ENCODE measurements at regions not wholly inside any gene's neighbourhood (a gene's known extent, or its start where the extent isn't known, plus 50 kb on each side); places are given as distances from the start of the nearest gene placed in this dataset.
"Not testable (repeated sequence)": the region's sequence is repeated elsewhere in the genome, so short reads cannot be mapped to it uniquely, and the experiment has no call there.

- no peak for DNase-seq (ENCODE audit: low read depth)
- no peak for TF ChIP-seq CTCF (IDR thresholded peaks at IDR 0.05; ENCODE audit: control insufficient read depth, insufficient read depth, low read depth, low read length, missing control alignments)
- no peak overlapping the region for H3K4me3 ChIP-seq (ENCODE audit: control insufficient read depth, low read depth, low read length)
These were observed 311.9 kb upstream of the SFSWAP start for GRCh38 chr12:131399000-131399399.

DNA sequence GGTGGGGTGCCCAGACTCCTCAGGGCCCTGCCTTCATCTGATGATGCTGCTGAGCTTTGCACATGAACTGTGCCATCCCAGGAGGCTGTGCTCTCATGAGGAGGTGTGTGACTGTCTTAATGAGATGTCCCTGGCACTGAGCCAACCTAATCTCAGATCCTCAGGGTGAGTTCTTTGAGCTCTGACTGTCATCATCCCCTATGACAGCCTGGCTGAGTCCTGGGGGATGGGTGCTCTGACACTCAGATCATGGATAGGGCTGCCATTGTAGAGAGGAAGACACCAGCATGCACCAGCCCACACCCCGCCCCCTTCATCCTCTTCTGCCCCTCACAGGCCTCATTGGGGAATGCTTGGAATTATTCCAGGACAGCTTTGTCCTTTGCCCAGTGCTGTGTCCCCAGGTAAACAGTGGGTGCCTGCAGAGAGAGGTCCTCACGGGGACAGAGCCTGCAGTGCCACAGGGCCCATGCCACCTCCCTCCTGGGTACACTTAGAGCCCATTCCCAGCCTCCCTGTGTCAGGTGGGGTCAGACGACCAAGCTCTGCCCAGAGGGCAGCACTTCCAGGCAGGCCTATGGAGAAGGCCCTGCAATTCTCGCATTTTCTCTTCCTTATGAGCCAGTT lies 310.1 kb upstream of the SFSWAP start:
- H3K4me3 ChIP-seq (ENCODE audit: control insufficient read depth, low read depth, low read length); DNase-seq (ENCODE audit: low read depth): not testable (repeated sequence)

DNA sequence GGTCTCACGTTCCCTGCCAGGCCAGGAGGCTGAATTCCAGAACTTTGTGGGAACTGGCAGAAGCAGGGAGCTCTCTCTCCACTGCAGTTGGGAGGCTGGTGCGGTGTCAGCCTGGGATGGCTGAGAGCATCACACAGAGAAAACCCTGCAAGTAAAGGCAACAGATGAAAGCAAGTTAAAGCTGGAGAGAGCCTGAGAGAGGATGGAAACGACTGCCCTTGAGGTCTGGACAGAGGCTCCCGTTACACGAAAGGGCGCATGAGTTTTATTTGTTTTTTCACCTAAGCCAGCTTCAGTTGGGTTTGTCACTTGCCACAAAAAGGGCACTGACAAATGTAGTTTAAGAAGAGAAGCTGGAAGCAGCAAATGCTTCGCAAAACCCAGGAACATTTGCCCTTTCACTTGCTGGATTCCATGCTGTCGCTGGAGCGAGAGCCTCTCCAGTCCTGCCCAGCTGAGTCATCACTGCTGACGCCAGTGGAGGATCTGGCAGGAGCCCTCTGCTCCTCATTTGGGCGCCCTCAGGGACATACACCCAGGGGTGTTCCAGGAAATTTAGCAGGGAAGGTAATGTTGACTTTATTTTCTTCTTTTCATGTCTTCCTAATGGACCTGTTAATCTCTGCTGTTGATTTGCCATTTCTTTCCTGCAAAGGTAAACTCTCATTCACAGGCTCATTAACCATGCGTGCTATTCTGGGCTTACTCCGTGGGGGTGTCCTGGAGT lies 308.8 kb upstream of the SFSWAP start:
- H3K4me3 ChIP-seq (ENCODE audit: control insufficient read depth, low read depth, low read length); DNase-seq (ENCODE audit: low read depth): not testable (repeated sequence)

- H3K4me3 ChIP-seq (ENCODE audit: control insufficient read depth, low read depth, low read length) = no peak overlapping the region
- no peak for TF ChIP-seq CTCF (IDR thresholded peaks at IDR 0.05; ENCODE audit: control insufficient read depth, insufficient read depth, low read depth, low read length, missing control alignments)
- no peak for DNase-seq (ENCODE audit: low read depth)
These were observed 308.0 kb upstream of the SFSWAP start for GRCh38 chr12:131402781-131403396.

GRCh38 chr12:131403676-131404075 lies 307.2 kb upstream of the SFSWAP start:
- TF ChIP-seq CTCF (IDR thresholded peaks at IDR 0.05; ENCODE audit: control insufficient read depth, insufficient read depth, low read depth, low read length, missing control alignments) = no peak
- DNase-seq (ENCODE audit: low read depth) = no peak
- no peak overlapping the region for H3K4me3 ChIP-seq (ENCODE audit: control insufficient read depth, low read depth, low read length)

- TF ChIP-seq CTCF (IDR thresholded peaks at IDR 0.05; ENCODE audit: control insufficient read depth, insufficient read depth, low read depth, low read length, missing control alignments) = no peak
- no peak for DNase-seq (ENCODE audit: low read depth)
- no peak overlapping the region for H3K4me3 ChIP-seq (ENCODE audit: control insufficient read depth, low read depth, low read length)
These were observed 306.2 kb upstream of the SFSWAP start for GRCh38 chr12:131404705-131405104.

DNA sequence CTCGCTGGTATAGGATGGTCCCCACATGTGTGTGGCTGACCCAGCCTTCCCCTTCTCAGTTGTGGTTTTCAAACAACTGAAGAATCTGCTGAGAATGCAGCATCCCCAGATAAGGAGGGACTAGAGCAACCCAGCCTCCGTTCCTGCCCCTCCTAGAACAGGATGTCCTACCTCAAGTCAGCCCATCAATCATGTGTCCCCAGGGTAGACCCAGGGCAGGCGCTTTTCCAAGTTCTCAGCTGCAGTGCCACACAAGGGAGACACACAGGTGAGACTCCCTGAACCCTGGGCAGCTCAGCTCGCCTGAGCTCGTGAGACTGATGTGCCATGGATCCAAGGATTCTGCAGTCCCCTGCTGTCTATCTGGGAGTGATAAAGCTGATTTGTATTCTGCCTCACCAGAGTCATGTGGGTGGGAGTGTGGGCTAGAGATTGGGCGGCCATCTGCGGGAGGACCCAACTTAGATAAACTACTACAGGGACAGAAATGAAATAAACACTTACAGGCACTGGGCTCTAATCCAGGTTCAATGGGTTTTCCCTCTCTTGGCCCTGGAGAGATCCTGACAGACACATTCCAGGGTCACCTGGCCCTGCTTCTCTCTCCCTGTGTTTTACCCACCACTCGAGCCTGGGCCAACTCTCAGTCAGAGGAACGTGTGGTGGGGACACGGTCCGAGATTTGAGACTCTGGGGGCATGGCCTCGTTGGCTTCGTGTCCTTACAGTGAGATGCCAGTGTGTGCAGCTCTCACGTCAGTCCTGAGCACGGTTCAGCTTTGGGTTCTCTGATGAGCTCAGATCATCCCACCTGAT lies 303.5 kb upstream of the SFSWAP start:
- no peak for TF ChIP-seq CTCF (IDR thresholded peaks at IDR 0.05; ENCODE audit: control insufficient read depth, insufficient read depth, low read depth, low read length, missing control alignments)
- H3K4me3 ChIP-seq (ENCODE audit: control insufficient read depth, low read depth, low read length) = no peak overlapping the region
- DNase-seq (ENCODE audit: low read depth) = no peak
